ENCODE measurements at regions not wholly inside any gene's neighbourhood (a gene's known extent, or its start where the extent isn't known, plus 50 kb on each side); places are given as distances from the start of the nearest gene placed in this dataset.

- H3K4me3 ChIP-seq, result no peak overlapping the region
- 58 to 90% (median 77%) methylated on average over 1 to 2 of the region's 2 CpGs; no CpG with 5 or more reads in 6 of the 10 experiments for WGBS, 10 experiments
- peak overlapping the region in 1 of 2 donors; percentile 44 for H3K27ac ChIP-seq
- peaks cover 28 to 40% of the 10 kb centered on the region in 2 donors for H3K4me1 ChIP-seq (replicated peaks in 1 of 2)
- in situ Hi-C loops (cut with MboI; ENCODE audit: low pct_unique_long_range_greater_than_20kb in 2 of 9, low sequenced_read_pairs in 9 of 9, unreplicated experiment in 9 of 9), result no loop called here
- no peak for ATAC-seq (replicated peaks in 6 of 8)
These were observed 229.3 kb downstream of the MN1 start for GRCh38 chr22:27572278-27572666.

- in situ Hi-C loops (cut with MboI; ENCODE audit: low pct_unique_long_range_greater_than_20kb in 2 of 9, low sequenced_read_pairs in 9 of 9, unreplicated experiment in 9 of 9), result no loop called here
- H3K27ac ChIP-seq, result peak overlapping the region in 1 of 2 donors; percentile 65
- H3K4me3 ChIP-seq, result peak overlapping the region in 2 of 5 donors; percentile 17 to 21
- ATAC-seq (replicated peaks in 6 of 8), result peak in 5 of 8 experiments; percentile 53 to 80 (median 77)
- peaks cover 23 to 34% of the 10 kb centered on the region in 2 donors for H3K4me1 ChIP-seq (replicated peaks in 1 of 2)
- 0 to 83% (median 2%) methylated on average over 1 to 9 of the region's 22 CpGs; no CpG with 5 or more reads in 3 of the 10 experiments for WGBS, 10 experiments
These were observed 228.1 kb downstream of the MN1 start for GRCh38 chr22:27573280-27574001.

- H3K27ac ChIP-seq, result peak overlapping the region in 1 of 2 donors; percentile 65
- in situ Hi-C loops (cut with MboI; ENCODE audit: low pct_unique_long_range_greater_than_20kb in 2 of 9, low sequenced_read_pairs in 9 of 9, unreplicated experiment in 9 of 9), result no loop called here
- 32 to 100% (median 70%) methylated on average over 2 to 6 of the region's 7 CpGs; no CpG with 5 or more reads in 3 of the 10 experiments for WGBS, 10 experiments
- peaks cover 23 to 34% of the 10 kb centered on the region in 2 donors for H3K4me1 ChIP-seq (replicated peaks in 1 of 2)
- peak in 3 of 8 experiments; percentile 7 to 39 (median 27) for ATAC-seq (replicated peaks in 6 of 8)
- H3K4me3 ChIP-seq, result no peak overlapping the region
These were observed 227.6 kb downstream of the MN1 start for GRCh38 chr22:27574002-27574366.

- ATAC-seq (replicated peaks in 6 of 8), result no peak
- H3K27ac ChIP-seq, result no peak overlapping the region
- H3K4me1 ChIP-seq (replicated peaks in 1 of 2), result peaks cover 23 to 34% of the 10 kb centered on the region in 2 donors
- WGBS, 10 experiments, result 71 to 100% (median 90%) methylated on average over 1 to 8 of the region's 9 CpGs; no CpG with 5 or more reads in 1 of the 10 experiments
- no peak overlapping the region for H3K4me3 ChIP-seq
- in situ Hi-C loops (cut with MboI; ENCODE audit: low pct_unique_long_range_greater_than_20kb in 2 of 9, low sequenced_read_pairs in 9 of 9, unreplicated experiment in 9 of 9), result no loop called here
These were observed 226.9 kb downstream of the MN1 start for GRCh38 chr22:27574651-27575050.

GRCh38 chr22:27575348-27575747, 226.2 kb downstream of the MN1 start:
- Histone ChIP-seq H3K4me3 (no peak overlapping the region), H3K4me1 (replicated peaks in 1 of 2) (peaks cover 23 to 34% of the 10 kb centered on the region in 2 donors), H3K27ac (no peak overlapping the region)
- 73 to 100% (median 83%) methylated on average over 2 to 8 of the region's 8 CpGs; no CpG with 5 or more reads in 4 of the 10 experiments for WGBS, 10 experiments
- in situ Hi-C loops (cut with MboI; ENCODE audit: low pct_unique_long_range_greater_than_20kb in 2 of 9, low sequenced_read_pairs in 9 of 9, unreplicated experiment in 9 of 9), result no loop called here
- ATAC-seq (replicated peaks in 6 of 8), result no peak

GRCh38 chr22:27576413-27576812, 225.1 kb downstream of the MN1 start:
- H3K4me3 ChIP-seq, result no peak overlapping the region
- in situ Hi-C loops (cut with MboI; ENCODE audit: low pct_unique_long_range_greater_than_20kb in 2 of 9, low sequenced_read_pairs in 9 of 9, unreplicated experiment in 9 of 9), result no loop called here
- WGBS, 10 experiments, result 40 to 100% (median 79%) methylated on average over 1 to 5 of the region's 9 CpGs; no CpG with 5 or more reads in 4 of the 10 experiments
- no peak for ATAC-seq (replicated peaks in 6 of 8)
- peaks cover 23 to 38% of the 10 kb centered on the region in 2 donors for H3K4me1 ChIP-seq (replicated peaks in 1 of 2)
- H3K27ac ChIP-seq, result no peak overlapping the region

GRCh38 chr22:27576815-27577573, 224.6 kb downstream of the MN1 start:
- ATAC-seq (replicated peaks in 6 of 8), result peak in 1 of 8 experiments; percentile 29
- WGBS, 10 experiments, result 38 to 100% (median 73%) methylated on average over 1 to 18 of the region's 20 CpGs; no CpG with 5 or more reads in 2 of the 10 experiments

GRCh38 chr22:27577574-27577969, 224.0 kb downstream of the MN1 start:
- WGBS, 10 experiments, result 20 to 100% (median 98%) methylated on average over 1 to 9 of the region's 12 CpGs; no CpG with 5 or more reads in 1 of the 10 experiments
- no peak for ATAC-seq (replicated peaks in 6 of 8)
- Histone ChIP-seq H3K4me1 (replicated peaks in 1 of 2) (peaks cover 16 to 32% of the 10 kb centered on the region in 2 donors), H3K27ac (no peak overlapping the region), H3K4me3 (no peak overlapping the region)
- in situ Hi-C loops (cut with MboI; ENCODE audit: low pct_unique_long_range_greater_than_20kb in 2 of 9, low sequenced_read_pairs in 9 of 9, unreplicated experiment in 9 of 9), result no loop called here

More at GRCh38 chr22:27576815-27577573, 224.6 kb downstream of the MN1 start:
- Histone ChIP-seq H3K4me3 (no peak overlapping the region), H3K27ac (peak overlapping the region in 1 of 2 donors; percentile 22), H3K4me1 (replicated peaks in 1 of 2) (peaks cover 18 to 37% of the 10 kb centered on the region in 2 donors)
- in situ Hi-C loops (cut with MboI; ENCODE audit: low pct_unique_long_range_greater_than_20kb in 2 of 9, low sequenced_read_pairs in 9 of 9, unreplicated experiment in 9 of 9), result no loop called here

GRCh38 chr22:27578937-27579617, 222.5 kb downstream of the MN1 start:
- no peak for ATAC-seq (replicated peaks in 6 of 8)
- 18 to 72% (median 44%) methylated on average over 1 to 4 of the region's 6 CpGs; no CpG with 5 or more reads in 3 of the 10 experiments for WGBS, 10 experiments
- in situ Hi-C loops (cut with MboI; ENCODE audit: low pct_unique_long_range_greater_than_20kb in 2 of 9, low sequenced_read_pairs in 9 of 9, unreplicated experiment in 9 of 9), result no loop called here
- peaks cover 4 to 26% of the 10 kb centered on the region in 2 donors for H3K4me1 ChIP-seq (replicated peaks in 1 of 2)
- H3K4me3 ChIP-seq, result no peak overlapping the region
- no peak overlapping the region for H3K27ac ChIP-seq

GRCh38 chr22:27580311-27580897, 221.2 kb downstream of the MN1 start:
- ATAC-seq (replicated peaks in 6 of 8), result no peak
- in situ Hi-C loops (cut with MboI; ENCODE audit: low pct_unique_long_range_greater_than_20kb in 2 of 9, low sequenced_read_pairs in 9 of 9, unreplicated experiment in 9 of 9), result no loop called here
- 20 to 100% (median 93%) methylated on average over 1 to 6 of the region's 13 CpGs; no CpG with 5 or more reads in 2 of the 10 experiments for WGBS, 10 experiments
- no peak overlapping the region for H3K4me3 ChIP-seq
- peaks cover 0 to 23% of the 10 kb centered on the region in 2 donors for H3K4me1 ChIP-seq (replicated peaks in 1 of 2)
- H3K27ac ChIP-seq, result no peak overlapping the region

- peak in 5 of 8 experiments; percentile 9 to 36 (median 23) for ATAC-seq (replicated peaks in 6 of 8)
- Histone ChIP-seq H3K4me1 (replicated peaks in 1 of 2) (peaks cover 0 to 23% of the 10 kb centered on the region in 2 donors), H3K27ac (no peak overlapping the region), H3K4me3 (no peak overlapping the region)
- in situ Hi-C loops (cut with MboI; ENCODE audit: low pct_unique_long_range_greater_than_20kb in 2 of 9, low sequenced_read_pairs in 9 of 9, unreplicated experiment in 9 of 9), result no loop called here
- 14 to 100% (median 71%) methylated on average over 1 to 2 of the region's 8 CpGs; no CpG with 5 or more reads in 6 of the 10 experiments for WGBS, 10 experiments
These were observed 220.3 kb downstream of the MN1 start for GRCh38 chr22:27581236-27581635.

GRCh38 chr22:27581688-27582087, 219.9 kb downstream of the MN1 start:
- ATAC-seq (replicated peaks in 6 of 8), result peak in 3 of 8 experiments; percentile 48 to 98 (median 97)
- H3K27ac ChIP-seq, result no peak overlapping the region

More at GRCh38 chr22:27581688-27582087, 219.9 kb downstream of the MN1 start:
- peaks cover 0 to 23% of the 10 kb centered on the region in 2 donors for H3K4me1 ChIP-seq (replicated peaks in 1 of 2)
- in situ Hi-C loops (cut with MboI; ENCODE audit: low pct_unique_long_range_greater_than_20kb in 2 of 9, low sequenced_read_pairs in 9 of 9, unreplicated experiment in 9 of 9), result no loop called here
- 21 to 100% (median 80%) methylated on average over 1 to 6 of the region's 8 CpGs; no CpG with 5 or more reads in 5 of the 10 experiments for WGBS, 10 experiments
- H3K4me3 ChIP-seq, result no peak overlapping the region

Measured in motor neuron (in vitro differentiated cells).